CD14-positive monocyte (primary cell): ENCODE measurements at regions not wholly inside any gene's neighbourhood (a gene's known extent, or its start where the extent isn't known, plus 50 kb on each side); places are given as distances from the start of the nearest gene placed in this dataset. TPM values are rescaled to one million over a fixed set of nuclear protein-coding genes. Genes with fewer than 3 reads are reported as not detected.

Source experiments
- DNase-seq, 3 donors: peaks; one replicate each; pipeline ENCODE4 v3.0.0-alpha.2; 2011 to 2022
- H2AFZ ChIP-seq: 2 replicates; pipeline ENCODE4 v1.6.0; 2012; ENCODE audit warnings: mild to moderate bottlenecking, low read depth, low read length, inconsistent platforms; ENCODE audit not compliant: insufficient read depth, poor library complexity, severe bottlenecking
- H3K27ac ChIP-seq, 2 donors: 1 replicate in 1 of 2; 2 replicates in 1 of 2; pipeline ENCODE4 v1.5.1; 2012 to 2013; ENCODE audit warnings: low read length in 2 of 2, control low read depth in 1 of 2, inconsistent platforms in 1 of 2, low read depth in 1 of 2, mild to moderate bottlenecking in 1 of 2
- H3K27me3 ChIP-seq, 2 donors: one replicate each; pipeline versions ENCODE4 v1.6.0 to v1.6.1; 2011 to 2013; ENCODE audit warnings: low read length in 2 of 2; ENCODE audit not compliant: control insufficient read depth in 2 of 2, insufficient read depth in 2 of 2
- H3K36me3 ChIP-seq, 2 donors: replicated peaks in 1 of 2; 1 replicate in 1 of 2; 2 replicates in 1 of 2; pipeline versions ENCODE4 v1.5.1 to v1.6.1; 2012 to 2013; ENCODE audit warnings: low read length in 2 of 2, control low read depth in 1 of 2, inconsistent platforms in 1 of 2, mild to moderate bottlenecking in 1 of 2; ENCODE audit not compliant: insufficient read depth in 2 of 2, control insufficient read depth in 1 of 2
- H3K4me1 ChIP-seq, 2 donors: 1 replicate in 1 of 2; 2 replicates in 1 of 2; pipeline versions ENCODE4 v1.5.1 to v1.6.1; 2012 to 2013; ENCODE audit warnings: low read length in 2 of 2, control low read depth in 1 of 2, inconsistent platforms in 1 of 2, mild to moderate bottlenecking in 1 of 2, moderate library complexity in 1 of 2; ENCODE audit not compliant: insufficient read depth in 2 of 2, control insufficient read depth in 1 of 2
- H3K4me2 ChIP-seq: replicated peaks from 2 replicates; pipeline ENCODE3; 2012; ENCODE audit warnings: low read length, moderate library complexity, mild to moderate bottlenecking; ENCODE audit not compliant: poor library complexity, severe bottlenecking; ENCODE audit errors: extremely low read depth
- H3K4me3 ChIP-seq, 3 experiments: fragments of 200-600 bp in 1 of 3; sonication (generic) in 1 of 3; replicated peaks in 1 of 3; 1 replicate in 2 of 3; 2 replicates in 1 of 3; pipeline ENCODE4 v1.5.1; 2011 to 2013; ENCODE audit warnings: low read length in 3 of 3, mild to moderate bottlenecking in 3 of 3, control low read depth in 2 of 3, low read depth in 2 of 3, inconsistent platforms in 1 of 3, moderate library complexity in 1 of 3
- H3K79me2 ChIP-seq: 2 replicates; pipeline ENCODE4 v1.6.0; 2012; ENCODE audit warnings: mild to moderate bottlenecking, control low read depth, inconsistent platforms, low read length, moderate library complexity; ENCODE audit not compliant: insufficient read depth
- H3K9ac ChIP-seq: 2 replicates; pipeline ENCODE4 v1.6.0; 2017; ENCODE audit warnings: low read length, mild to moderate bottlenecking; ENCODE audit not compliant: insufficient read depth, poor library complexity, severe bottlenecking
- H3K9me3 ChIP-seq, 2 donors: replicated peaks in 1 of 2; 1 replicate in 1 of 2; 2 replicates in 1 of 2; pipeline versions ENCODE4 v1.5.1 to v1.6.1; 2012 to 2013; ENCODE audit warnings: low read length in 2 of 2, control low read depth in 1 of 2; ENCODE audit not compliant: control insufficient read depth in 1 of 2, insufficient read depth in 1 of 2
- H4K20me1 ChIP-seq: 2 replicates; pipeline ENCODE4 v1.6.0; 2012; ENCODE audit warnings: mild to moderate bottlenecking, low read length, control low read depth, moderate library complexity; ENCODE audit not compliant: insufficient read depth
- H3K27ac Mint-ChIP-seq, 7 donors: one replicate each; pipeline ENCODE4 v1.8.0; 2020; ENCODE audit warnings: mild to moderate bottlenecking in 7 of 7, mixed read lengths in 7 of 7, moderate library complexity in 6 of 7, inconsistent platforms in 2 of 7
- H3K27me3 Mint-ChIP-seq, 3 donors: one replicate each; pipeline ENCODE4 v1.8.0; 2021 to 2022; ENCODE audit warnings: low read depth in 3 of 3, mild to moderate bottlenecking in 3 of 3, mixed read lengths in 3 of 3, moderate library complexity in 3 of 3, inconsistent platforms in 1 of 3
- H3K36me3 Mint-ChIP-seq, 2 donors: one replicate each; pipeline ENCODE4 v1.8.0; 2020; ENCODE audit warnings: mixed read lengths in 2 of 2, inconsistent platforms in 1 of 2, mild to moderate bottlenecking in 1 of 2
- H3K4me1 Mint-ChIP-seq: one replicate; pipeline ENCODE4 v1.8.0; 2020; ENCODE audit warnings: mild to moderate bottlenecking, mixed read lengths
- H3K4me3 Mint-ChIP-seq, 2 donors: one replicate each; pipeline ENCODE4 v1.8.0; 2020; ENCODE audit warnings: mild to moderate bottlenecking in 2 of 2, mixed read lengths in 2 of 2, moderate library complexity in 1 of 2
- H3K9me3 Mint-ChIP-seq, 7 donors: one replicate each; pipeline ENCODE4 v1.8.0; 2020 to 2022; ENCODE audit warnings: mixed read lengths in 7 of 7, mild to moderate bottlenecking in 6 of 7, moderate library complexity in 6 of 7, inconsistent platforms in 2 of 7
- CTCF ChIP-seq: fragments of 200-600 bp; IDR thresholded peaks from one replicate; pipeline ENCODE4 v1.8.0; 2022; ENCODE audit warnings: antibody characterized with exemption, mild to moderate bottlenecking
- WGBS: methylation state at CpG from one replicate; pipeline ENCODE4 v1.1.5; 2013; ENCODE audit warnings: missing lambda C conversion rate; ENCODE audit not compliant: insufficient coverage; 5-methylcytosine and 5-hydroxymethylcytosine counted together
- intact Hi-C, 2 donors: fragments of 100-400 bp; cut with micrococcal nuclease; formaldehyde crosslinking; loops; one replicate each; pipeline versions ENCODE4 v1.15.0 to v1.15.1; 2023
- small RNA-seq: library from RNA; depleted of rRNA; stranded (forward); fragments of <200 nt; gene quantifications from one replicate; pipeline ENCODE3, GENCODE V24; 2012; ENCODE audit warnings: low read depth; ENCODE audit not compliant: insufficient read length

GRCh38 chr16:48435318-48435680 is 50.1 kb upstream of the SIAH1 start:
- Histone ChIP-seq H3K27me3 (no peaks in the 10 kb centered on the region), H3K4me2 (peak overlapping the region; percentile 45), H3K9me3 (no peaks in the 10 kb centered on the region), H4K20me1 (no peaks in the 10 kb centered on the region), H3K79me2 (no peaks in the 10 kb centered on the region), H3K27ac (peak overlapping the region in 1 of 2 donors; percentile 85), H2AFZ (no peak overlapping the region), H3K36me3 (no peaks in the 10 kb centered on the region), H3K9ac (no peak overlapping the region), H3K4me1 (peaks cover 42 to 46% of the 10 kb centered on the region in 2 donors), H3K4me3 (peak overlapping the region in 1 of 3 experiments; percentile 45)
- peak overlapping the region in 4 of 7 donors; percentile 21 to 88 (median 54) for H3K27ac Mint-ChIP-seq
- H3K4me1 Mint-ChIP-seq: peaks cover 45% of the 10 kb centered on the region
- DNase-seq: no peak
- 100% methylated on average over 2 of the region's 7 CpGs for WGBS
- TF ChIP-seq CTCF: no peak
- H3K9me3 Mint-ChIP-seq: peaks cover 0 to 6% (median 0%) of the 10 kb centered on the region in 7 donors
- intact Hi-C loops: no loop called here
- H3K36me3 Mint-ChIP-seq: no peaks in the 10 kb centered on the region
- H3K27me3 Mint-ChIP-seq: peaks cover 0 to 5% (median 1%) of the 10 kb centered on the region in 3 donors
- peak overlapping the region in 1 of 2 donors; percentile 58 for H3K4me3 Mint-ChIP-seq

Small RNAs in the stretch of these regions (small RNA-seq; reads per million reads assigned to genes)
- not detected for gene AC026470.1
